ENCODE measurements at regions not wholly inside any gene's neighbourhood (a gene's known extent, or its start where the extent isn't known, plus 50 kb on each side); places are given as distances from the start of the nearest gene placed in this dataset.

- H3K79me2 ChIP-seq (ENCODE audit: insufficient read depth, low read length), result no peaks in the 10 kb centered on the region
- H3K27ac ChIP-seq (ENCODE audit: extremely low read length, insufficient read depth, low read length), result no peak overlapping the region
- in situ Hi-C loops (cut with HindIII; ENCODE audit: extremely low pct_ligation_motif_present, low pct_unique_long_range_greater_than_20kb) (no loop called here), intact Hi-C loops (cut with micrococcal nuclease; ENCODE audit: unreplicated experiment) (no loop called here)
- H3K27me3 ChIP-seq (ENCODE audit: control insufficient read depth in 1 of 2, insufficient read depth in 2 of 2, low read length in 2 of 2), result peaks cover 0 to 50% of the 10 kb centered on the region in 2 experiments; a peak in 4 of 5 replicates
- 0% methylated on average over 7 of the region's 7 CpGs for WGBS (ENCODE audit: low lambda C conversion rate)
- no peaks in the 10 kb centered on the region for H3K9me3 ChIP-seq (ENCODE audit: low read length)
- no peak for ATAC-seq
- ChIA-PET POLR2A (no interaction called here), CTCF (ENCODE audit: low intra/inter-chr PET ratio, low total read pairs) (no interaction called here)
- no peaks in the 10 kb centered on the region for H4K20me1 ChIP-seq (ENCODE audit: insufficient read depth, low read length)
- no peak overlapping the region for H2AFZ ChIP-seq (ENCODE audit: low read length)
- no peaks in the 10 kb centered on the region for H3K36me3 ChIP-seq (replicated peaks in 1 of 2; ENCODE audit: control insufficient read depth in 1 of 2, insufficient read depth in 2 of 2, low read length in 2 of 2)
- H3K9ac ChIP-seq (ENCODE audit: insufficient read depth, low read depth, low read length), result no peak overlapping the region
- TF ChIP-seq ATM (IDR thresholded peaks at IDR 0.05; ENCODE audit: borderline replicate concordance) (no peak), ZNF563 (CRISPR knock-in tag; IDR thresholded peaks at IDR 0.05) (no peak), EEA1 (CRISPR knock-in tag; IDR thresholded peaks at IDR 0.05; ENCODE audit: borderline replicate concordance) (no peak)
- TF ChIP-seq, protein P1, sequence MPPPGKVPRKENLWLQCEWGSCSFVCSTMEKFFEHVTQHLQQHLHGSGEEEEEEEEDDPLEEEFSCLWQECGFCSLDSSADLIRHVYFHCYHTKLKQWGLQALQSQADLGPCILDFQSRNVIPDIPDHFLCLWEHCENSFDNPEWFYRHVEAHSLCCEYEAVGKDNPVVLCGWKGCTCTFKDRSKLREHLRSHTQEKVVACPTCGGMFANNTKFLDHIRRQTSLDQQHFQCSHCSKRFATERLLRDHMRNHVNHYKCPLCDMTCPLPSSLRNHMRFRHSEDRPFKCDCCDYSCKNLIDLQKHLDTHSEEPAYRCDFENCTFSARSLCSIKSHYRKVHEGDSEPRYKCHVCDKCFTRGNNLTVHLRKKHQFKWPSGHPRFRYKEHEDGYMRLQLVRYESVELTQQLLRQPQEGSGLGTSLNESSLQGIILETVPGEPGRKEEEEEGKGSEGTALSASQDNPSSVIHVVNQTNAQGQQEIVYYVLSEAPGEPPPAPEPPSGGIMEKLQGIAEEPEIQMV (CRISPR knock-in tag; IDR thresholded peaks at IDR 0.05; ENCODE audit: low read depth), result no peak
- FAIRE-seq, result no peak
- no peaks in the 10 kb centered on the region for H3K4me1 ChIP-seq (ENCODE audit: insufficient read depth, low read length)
- DNase-seq (ENCODE audit: low spot score), result no peak
- no TSS peak for BruUV-seq (replicated peaks)
- H3K4me2 ChIP-seq (ENCODE audit: low read depth, low read length), result no peak overlapping the region
- H3K4me3 ChIP-seq (replicated peaks in 1 of 3; ENCODE audit: insufficient read depth in 1 of 3, low read depth in 2 of 3, low read length in 3 of 3), result no peak overlapping the region
Observed at GRCh38 chr6:10315658-10316372, 99.1 kb downstream of the TFAP2A start.

DNA sequence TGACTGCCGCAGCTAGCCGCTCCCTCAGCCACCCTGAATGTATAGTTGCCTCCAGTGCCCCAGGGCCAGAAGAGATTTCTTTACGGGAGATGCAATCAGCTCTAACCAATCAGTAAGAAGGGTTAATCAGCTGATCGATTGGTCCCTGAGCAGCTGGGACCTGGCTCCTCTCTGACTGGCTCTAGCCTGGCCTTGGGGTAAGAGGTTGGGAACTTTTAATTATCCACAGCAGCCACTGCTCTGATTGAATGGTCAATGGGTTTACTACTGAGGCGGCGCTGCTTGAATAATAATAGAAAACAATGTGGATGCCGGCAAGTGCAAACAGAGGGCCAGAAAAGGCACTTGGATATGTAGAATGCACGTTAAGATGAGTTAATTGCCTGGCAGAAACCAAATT lies 99.8 kb downstream of the TFAP2A start:
- ChIA-PET CTCF (ENCODE audit: low intra/inter-chr PET ratio, low total read pairs) (no interaction called here), POLR2A (no interaction called here)
- Histone ChIP-seq H2AFZ (ENCODE audit: low read length) (no peak overlapping the region), H4K20me1 (ENCODE audit: insufficient read depth, low read length) (no peaks in the 10 kb centered on the region), H3K4me1 (ENCODE audit: insufficient read depth, low read length) (no peaks in the 10 kb centered on the region), H3K36me3 (replicated peaks in 1 of 2; ENCODE audit: control insufficient read depth in 1 of 2, insufficient read depth in 2 of 2, low read length in 2 of 2) (no peaks in the 10 kb centered on the region), H3K79me2 (ENCODE audit: insufficient read depth, low read length) (no peaks in the 10 kb centered on the region), H3K4me3 (replicated peaks in 1 of 3; ENCODE audit: insufficient read depth in 1 of 3, low read depth in 2 of 3, low read length in 3 of 3) (no peak overlapping the region), H3K9me3 (ENCODE audit: low read length) (no peaks in the 10 kb centered on the region), H3K9ac (ENCODE audit: insufficient read depth, low read depth, low read length) (no peak overlapping the region), H3K27ac (ENCODE audit: extremely low read length, insufficient read depth, low read length) (no peak overlapping the region), H3K4me2 (ENCODE audit: low read depth, low read length) (no peak overlapping the region), H3K27me3 (ENCODE audit: control insufficient read depth in 1 of 2, insufficient read depth in 2 of 2, low read length in 2 of 2) (peaks cover 0 to 48% of the 10 kb centered on the region in 2 experiments; a peak in 4 of 5 replicates)
- intact Hi-C loops (cut with micrococcal nuclease; ENCODE audit: unreplicated experiment), result no loop called here
- in situ Hi-C loops (cut with HindIII; ENCODE audit: extremely low pct_ligation_motif_present, low pct_unique_long_range_greater_than_20kb), result no loop called here
- FAIRE-seq (no peak), DNase-seq (ENCODE audit: low spot score) (no peak), ATAC-seq (no peak)
- no TSS peak for BruUV-seq (replicated peaks)
- 28% methylated on average over 8 of the region's 8 CpGs for WGBS (ENCODE audit: low lambda C conversion rate)
- no peak for TF ChIP-seq ZFP62 (CRISPR knock-in tag; IDR thresholded peaks at IDR 0.05)
- no peak for TF ChIP-seq ZNF543 (CRISPR knock-in tag; IDR thresholded peaks at IDR 0.05)
- TF ChIP-seq, protein P2, sequence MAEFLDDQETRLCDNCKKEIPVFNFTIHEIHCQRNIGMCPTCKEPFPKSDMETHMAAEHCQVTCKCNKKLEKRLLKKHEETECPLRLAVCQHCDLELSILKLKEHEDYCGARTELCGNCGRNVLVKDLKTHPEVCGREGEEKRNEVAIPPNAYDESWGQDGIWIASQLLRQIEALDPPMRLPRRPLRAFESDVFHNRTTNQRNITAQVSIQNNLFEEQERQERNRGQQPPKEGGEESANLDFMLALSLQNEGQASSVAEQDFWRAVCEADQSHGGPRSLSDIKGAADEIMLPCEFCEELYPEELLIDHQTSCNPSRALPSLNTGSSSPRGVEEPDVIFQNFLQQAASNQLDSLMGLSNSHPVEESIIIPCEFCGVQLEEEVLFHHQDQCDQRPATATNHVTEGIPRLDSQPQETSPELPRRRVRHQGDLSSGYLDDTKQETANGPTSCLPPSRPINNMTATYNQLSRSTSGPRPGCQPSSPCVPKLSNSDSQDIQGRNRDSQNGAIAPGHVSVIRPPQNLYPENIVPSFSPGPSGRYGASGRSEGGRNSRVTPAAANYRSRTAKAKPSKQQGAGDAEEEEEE (CRISPR knock-in tag; IDR thresholded peaks at IDR 0.05; ENCODE audit: borderline replicate concordance), result no peak
- no peak for TF ChIP-seq ZC3H4 (CRISPR knock-in tag; IDR thresholded peaks at IDR 0.05; ENCODE audit: borderline replicate concordance)
- TF ChIP-seq SMC3 (IDR thresholded peaks at IDR 0.05; ENCODE audit: low read length), result no peak
- no peak for TF ChIP-seq HNRNPL (IDR thresholded peaks at IDR 0.05; ENCODE audit: low read depth, low read length)
- TF ChIP-seq NFE2L2 (IDR thresholded peaks at IDR 0.05; ENCODE audit: low read length), result no peak
- no peak for TF ChIP-seq HNRNPLL (IDR thresholded peaks at IDR 0.05; ENCODE audit: low read depth, low read length, poor library complexity, severe bottlenecking)
- TF ChIP-seq, protein P3, sequence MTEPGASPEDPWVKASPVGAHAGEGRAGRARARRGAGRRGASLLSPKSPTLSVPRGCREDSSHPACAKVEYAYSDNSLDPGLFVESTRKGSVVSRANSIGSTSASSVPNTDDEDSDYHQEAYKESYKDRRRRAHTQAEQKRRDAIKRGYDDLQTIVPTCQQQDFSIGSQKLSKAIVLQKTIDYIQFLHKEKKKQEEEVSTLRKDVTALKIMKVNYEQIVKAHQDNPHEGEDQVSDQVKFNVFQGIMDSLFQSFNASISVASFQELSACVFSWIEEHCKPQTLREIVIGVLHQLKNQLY (CRISPR knock-in tag; IDR thresholded peaks at IDR 0.05), result no peak
- no peak for TF ChIP-seq KLF6 (CRISPR knock-in tag; IDR thresholded peaks at IDR 0.05)
- TF ChIP-seq GPN1 (CRISPR knock-in tag; IDR thresholded peaks at IDR 0.05; ENCODE audit: borderline replicate concordance), result no peak
- no peak for TF ChIP-seq BHLHE40 (IDR thresholded peaks at IDR 0.05; ENCODE audit: low read length)

All from HepG2 (cell line).